Left lung (tissue), 4 donors: ENCODE measurements at regions not wholly inside any gene's neighbourhood (a gene's known extent, or its start where the extent isn't known, plus 50 kb on each side); places are given as distances from the start of the nearest gene placed in this dataset.

Source experiments
- ATAC-seq: fragments of 200-7000 bp; cut with Tn5 transposase; one replicate; pipeline ENCODE4 v1.9.1; 2020; ENCODE audit warnings: moderate library complexity
- DNase-seq, 4 donors: peaks; one replicate each; pipeline ENCODE4 v3.0.0-alpha.2; 2013 to 2020
- H3K27ac ChIP-seq, 2 donors: fragments of 200-600 bp; sonication (generic) in 1 of 2; one replicate each; pipeline versions ENCODE4 v1.5.0 to v1.8.0; 2020 to 2021
- H3K27me3 ChIP-seq, 2 donors: fragments of 200-600 bp; sonication (generic) in 1 of 2; one replicate each; pipeline versions ENCODE4 v1.5.0 to v1.8.0; 2020 to 2021
- H3K36me3 ChIP-seq, 2 donors: fragments of 200-600 bp; sonication (generic) in 1 of 2; one replicate each; pipeline versions ENCODE4 v1.5.0 to v1.8.0; 2020 to 2021
- H3K4me1 ChIP-seq, 2 donors: fragments of 200-600 bp; one replicate each; pipeline ENCODE4 v1.8.0; 2021
- H3K4me3 ChIP-seq, 2 donors: fragments of 200-600 bp; sonication (generic) in 1 of 2; one replicate each; pipeline versions ENCODE4 v1.5.0 to v1.8.0; 2020 to 2021; ENCODE audit warnings: mild to moderate bottlenecking in 1 of 2
- H3K9me3 ChIP-seq, 2 donors: fragments of 200-600 bp; sonication (generic) in 1 of 2; one replicate each; pipeline versions ENCODE4 v1.5.0 to v1.8.0; 2020 to 2021
- intact Hi-C, 2 donors: fragments of 100-400 bp; cut with DNase I; formaldehyde crosslinking; loops; one replicate each; pipeline versions ENCODE4 v1.11.2 to v1.14.2; 2022
- TF ChIP-seq, protein P1 (sequence below), 2 donors: fragments of 200-600 bp; sonication (generic) in 1 of 2; IDR thresholded peaks; one replicate each; pipeline versions ENCODE4 v1.5.0 to v1.8.0; 2021; ENCODE audit warnings: antibody characterized with exemption in 2 of 2
- donor health status: DM: no; HTN: yes; CAD: no.
- donor health status: DM: no; HTN: no; CAD: no.

DNA sequence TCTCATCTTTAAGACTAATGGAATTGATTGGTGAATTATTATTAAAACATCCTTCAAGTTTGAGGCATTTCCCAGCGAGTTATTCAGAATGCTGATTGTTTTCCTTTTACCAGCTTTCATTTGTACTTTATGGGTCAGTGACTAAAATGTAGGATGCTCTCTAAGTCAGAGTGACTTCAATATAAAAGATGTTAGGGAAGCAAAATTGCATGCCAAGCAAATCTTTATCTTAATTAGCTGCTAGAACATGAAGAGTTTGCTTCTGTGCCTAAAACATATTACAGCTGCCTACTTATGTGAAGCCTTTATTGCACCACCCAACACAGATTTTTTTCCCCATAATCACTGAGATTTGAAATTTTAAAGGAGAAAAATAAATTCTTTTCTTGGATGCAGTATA lies 79.8 kb upstream of the CYYR1 start:
- Histone ChIP-seq H3K4me1 (no peaks in the 10 kb centered on the region), H3K27ac (no peak overlapping the region), H3K27me3 (no peaks in the 10 kb centered on the region), H3K9me3 (peaks cover 0 to 4% of the 10 kb centered on the region in 2 donors), H3K36me3 (no peaks in the 10 kb centered on the region), H3K4me3 (no peak overlapping the region)
- TF ChIP-seq, protein P1, sequence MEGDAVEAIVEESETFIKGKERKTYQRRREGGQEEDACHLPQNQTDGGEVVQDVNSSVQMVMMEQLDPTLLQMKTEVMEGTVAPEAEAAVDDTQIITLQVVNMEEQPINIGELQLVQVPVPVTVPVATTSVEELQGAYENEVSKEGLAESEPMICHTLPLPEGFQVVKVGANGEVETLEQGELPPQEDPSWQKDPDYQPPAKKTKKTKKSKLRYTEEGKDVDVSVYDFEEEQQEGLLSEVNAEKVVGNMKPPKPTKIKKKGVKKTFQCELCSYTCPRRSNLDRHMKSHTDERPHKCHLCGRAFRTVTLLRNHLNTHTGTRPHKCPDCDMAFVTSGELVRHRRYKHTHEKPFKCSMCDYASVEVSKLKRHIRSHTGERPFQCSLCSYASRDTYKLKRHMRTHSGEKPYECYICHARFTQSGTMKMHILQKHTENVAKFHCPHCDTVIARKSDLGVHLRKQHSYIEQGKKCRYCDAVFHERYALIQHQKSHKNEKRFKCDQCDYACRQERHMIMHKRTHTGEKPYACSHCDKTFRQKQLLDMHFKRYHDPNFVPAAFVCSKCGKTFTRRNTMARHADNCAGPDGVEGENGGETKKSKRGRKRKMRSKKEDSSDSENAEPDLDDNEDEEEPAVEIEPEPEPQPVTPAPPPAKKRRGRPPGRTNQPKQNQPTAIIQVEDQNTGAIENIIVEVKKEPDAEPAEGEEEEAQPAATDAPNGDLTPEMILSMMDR (IDR thresholded peaks at IDR 0.05), result no peak
- DNase-seq (peak in 2 of 4 donors; percentile 73 to 75), ATAC-seq (no peak)
- intact Hi-C loops, result no loop called here

DNA sequence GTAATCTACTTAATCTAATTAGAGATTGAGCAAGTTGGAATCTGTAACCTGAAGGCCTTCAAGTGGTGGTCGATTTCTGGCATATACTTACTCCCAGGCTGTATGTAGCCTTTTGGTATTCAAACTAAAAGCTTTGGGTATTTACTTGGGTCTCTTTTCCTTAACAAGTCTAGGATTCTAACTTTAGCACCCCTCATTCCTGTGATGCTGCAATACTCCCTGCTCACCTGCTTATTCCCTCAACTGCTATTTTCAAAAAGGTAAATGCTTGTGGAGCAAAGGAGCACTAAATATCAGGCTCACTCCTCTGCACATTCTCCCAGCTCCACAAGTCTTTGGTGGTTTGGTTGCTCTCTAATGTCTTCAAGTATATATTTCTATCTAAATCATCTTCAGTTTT lies 68.0 kb upstream of the CYYR1 start:
- Histone ChIP-seq H3K4me1 (no peaks in the 10 kb centered on the region), H3K27me3 (no peaks in the 10 kb centered on the region), H3K9me3 (no peaks in the 10 kb centered on the region), H3K36me3 (no peaks in the 10 kb centered on the region), H3K27ac (no peak overlapping the region), H3K4me3 (no peak overlapping the region)
- intact Hi-C loops, result no loop called here
- DNase-seq (no peak), ATAC-seq (no peak)
- TF ChIP-seq, protein P1 (IDR thresholded peaks at IDR 0.05), result no peak

DNA sequence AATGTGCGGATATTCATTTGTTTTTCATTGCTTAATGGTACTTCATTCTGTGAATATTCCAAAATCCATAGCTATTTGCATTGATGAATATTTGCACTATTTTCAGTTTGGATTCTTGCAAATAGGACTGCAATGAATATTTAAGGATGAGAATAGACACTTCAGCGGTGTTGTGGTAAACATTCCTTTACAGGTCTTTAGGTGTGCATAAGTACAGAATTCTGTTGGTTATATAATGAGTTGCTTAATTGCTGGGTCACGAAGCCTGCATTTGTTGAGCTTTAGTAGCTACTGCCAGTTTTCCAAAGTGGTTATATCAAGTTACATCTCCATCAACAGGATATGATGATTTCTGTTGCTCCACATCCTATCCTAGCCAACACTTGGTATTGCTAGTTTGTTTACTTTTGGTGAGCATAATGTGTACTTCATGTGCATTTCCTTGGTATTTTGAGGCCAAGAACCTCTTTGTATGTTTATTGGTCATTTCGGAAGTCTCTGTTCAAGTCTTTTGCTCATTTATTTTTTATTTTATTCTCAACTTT lies 64.2 kb upstream of the CYYR1 start:
- DNase-seq (no peak), ATAC-seq (no peak)
- Histone ChIP-seq H3K36me3 (no peaks in the 10 kb centered on the region), H3K27ac (no peak overlapping the region), H3K27me3 (no peaks in the 10 kb centered on the region), H3K9me3 (peaks cover 0 to 11% of the 10 kb centered on the region in 2 donors), H3K4me1 (no peaks in the 10 kb centered on the region), H3K4me3 (no peak overlapping the region)
- intact Hi-C loops, result no loop called here
- TF ChIP-seq, protein P1 (IDR thresholded peaks at IDR 0.05), result no peak

DNA sequence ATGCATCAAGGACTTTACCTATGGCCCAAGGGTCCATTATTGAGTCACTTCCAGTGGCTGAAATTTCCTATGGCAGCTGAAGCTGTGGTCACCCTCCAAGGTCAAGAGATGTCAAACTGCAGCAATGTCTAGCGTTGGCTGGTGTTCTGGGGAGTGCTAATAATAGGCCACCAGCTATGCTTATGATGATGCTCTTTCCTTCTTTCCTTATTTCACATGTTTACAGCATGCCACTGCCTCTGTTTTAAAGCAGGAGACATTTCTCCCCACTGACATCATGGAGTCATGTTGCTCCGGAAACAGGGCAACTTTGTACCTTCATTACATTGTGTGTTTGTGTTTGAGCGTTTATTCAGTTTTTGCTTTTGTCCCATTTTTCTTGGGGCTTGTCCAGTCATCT lies 62.6 kb upstream of the CYYR1 start:
- H3K4me3 ChIP-seq, result no peak overlapping the region
- no peak overlapping the region for H3K27ac ChIP-seq
- no peaks in the 10 kb centered on the region for H3K36me3 ChIP-seq
- ATAC-seq (no peak), DNase-seq (no peak)
- no peaks in the 10 kb centered on the region for H3K27me3 ChIP-seq
- intact Hi-C loops, result no loop called here
- no peaks in the 10 kb centered on the region for H3K4me1 ChIP-seq
- H3K9me3 ChIP-seq, result peaks cover 0 to 22% of the 10 kb centered on the region in 2 donors
- TF ChIP-seq, protein P1 (IDR thresholded peaks at IDR 0.05), result no peak

DNA sequence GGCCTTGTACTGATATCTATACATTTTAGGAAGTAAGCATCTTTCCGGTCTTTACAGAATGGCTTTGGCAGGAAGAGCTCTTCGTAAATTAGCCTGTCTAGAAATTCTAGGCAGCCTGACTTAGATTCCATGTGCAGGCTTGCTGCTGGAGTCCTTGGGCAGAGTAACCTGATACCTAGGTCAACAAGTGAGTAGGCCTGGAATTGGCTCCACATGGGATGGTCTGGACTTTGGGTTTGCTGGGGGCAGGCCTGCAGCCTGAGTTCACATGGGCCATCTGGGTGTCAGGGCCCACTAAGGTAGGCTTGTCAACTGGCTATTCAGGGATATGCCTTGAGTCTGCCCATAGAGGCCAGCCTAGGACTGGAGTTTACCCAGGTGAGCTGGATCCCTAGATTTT lies 59.6 kb upstream of the CYYR1 start:
- intact Hi-C loops, result no loop called here
- Histone ChIP-seq H3K9me3 (peaks cover 0 to 22% of the 10 kb centered on the region in 2 donors), H3K27ac (no peak overlapping the region), H3K4me3 (no peak overlapping the region), H3K27me3 (no peaks in the 10 kb centered on the region), H3K36me3 (no peaks in the 10 kb centered on the region), H3K4me1 (no peaks in the 10 kb centered on the region)
- no peak for ATAC-seq
- no peak for DNase-seq
- TF ChIP-seq, protein P1 (IDR thresholded peaks at IDR 0.05), result no peak
